NOMO-1 (cell line): ENCODE measurements at regions not wholly inside any gene's neighbourhood (a gene's known extent, or its start where the extent isn't known, plus 50 kb on each side); places are given as distances from the start of the nearest gene placed in this dataset.
A peak's percentile ranks its signal among the peaks of the same experiment; 100 is the strongest.
"Not testable (repeated sequence)": the region's sequence is repeated elsewhere in the genome, so short reads cannot be mapped to it uniquely, and the experiment has no call there.

Experiments used
- DNase-seq, 2 experiments: peaks; one replicate each; lab custom pipeline; 2025; ENCODE audit not compliant: unreplicated experiment in 2 of 2; lab: John Stamatoyannopoulos, UW

DNA sequence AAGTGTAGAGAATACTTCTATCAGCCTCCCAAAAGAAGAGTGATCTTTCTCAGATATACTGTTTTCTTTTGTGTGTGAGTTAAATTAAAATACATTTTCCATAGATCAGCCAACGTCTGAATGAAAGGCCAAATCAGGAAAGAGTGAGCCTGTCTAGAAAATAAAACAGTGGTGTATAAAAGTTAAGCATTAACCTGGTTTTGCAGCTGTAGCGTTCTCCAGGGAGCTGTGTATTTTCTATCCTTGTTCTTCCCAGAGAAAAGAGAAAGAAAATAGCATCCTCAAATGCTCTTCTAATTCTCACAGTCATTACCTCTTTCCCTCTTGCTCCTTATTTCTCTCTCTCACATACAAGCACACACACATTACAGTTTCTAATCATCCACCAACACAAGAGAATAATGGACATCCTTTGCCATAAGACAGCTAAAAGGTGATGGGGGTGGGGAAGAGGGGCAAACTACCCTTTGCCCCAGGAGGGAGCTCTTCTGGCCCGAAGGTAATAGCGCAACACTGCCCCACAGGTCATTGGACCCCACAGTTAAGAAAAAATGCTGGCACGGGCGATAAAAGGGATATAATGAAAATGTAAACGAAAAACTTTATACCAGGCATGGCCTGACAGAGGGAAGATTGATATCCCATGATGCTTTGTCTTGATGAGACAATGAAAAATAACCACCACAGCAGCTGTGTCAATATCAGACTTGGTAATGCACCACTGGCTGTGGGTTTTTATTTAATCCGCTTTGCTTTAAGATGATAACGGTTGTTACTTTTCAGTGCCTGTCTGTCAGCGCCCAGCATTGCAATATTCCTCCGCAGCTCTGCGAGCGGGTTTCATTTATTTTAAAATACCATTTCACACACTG, 150.3 kb downstream of the NUF2 start:
- DNase-seq: no peak

DNA sequence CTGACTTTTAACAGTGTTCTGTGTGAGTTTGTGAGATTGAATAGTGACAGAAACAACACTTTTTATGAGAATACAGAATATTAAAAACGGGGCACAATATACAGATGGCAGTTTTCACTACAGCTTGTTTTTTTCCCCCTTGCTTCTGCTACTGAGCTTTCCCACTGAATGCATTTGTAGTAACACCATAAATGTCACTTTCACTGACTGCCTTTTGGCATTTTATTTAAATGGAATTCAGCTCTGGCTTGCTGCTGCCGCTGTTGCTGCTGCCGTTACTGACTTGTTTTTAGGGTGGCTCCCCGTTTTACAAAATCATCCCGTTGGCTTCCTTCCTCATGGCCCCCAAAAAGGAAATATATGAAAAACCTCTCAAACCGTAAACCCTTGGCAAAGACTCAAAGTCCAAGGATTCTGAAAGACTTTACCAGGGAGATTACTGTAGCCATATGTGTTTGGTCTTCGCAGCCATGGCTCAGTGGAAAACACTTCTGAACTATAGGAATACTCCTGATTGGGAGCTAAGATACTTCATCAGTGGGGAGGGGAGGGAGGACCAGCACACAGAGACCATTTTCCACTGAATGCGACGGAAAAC, 151.0 kb downstream of the NUF2 start:
- no peak for DNase-seq

DNA sequence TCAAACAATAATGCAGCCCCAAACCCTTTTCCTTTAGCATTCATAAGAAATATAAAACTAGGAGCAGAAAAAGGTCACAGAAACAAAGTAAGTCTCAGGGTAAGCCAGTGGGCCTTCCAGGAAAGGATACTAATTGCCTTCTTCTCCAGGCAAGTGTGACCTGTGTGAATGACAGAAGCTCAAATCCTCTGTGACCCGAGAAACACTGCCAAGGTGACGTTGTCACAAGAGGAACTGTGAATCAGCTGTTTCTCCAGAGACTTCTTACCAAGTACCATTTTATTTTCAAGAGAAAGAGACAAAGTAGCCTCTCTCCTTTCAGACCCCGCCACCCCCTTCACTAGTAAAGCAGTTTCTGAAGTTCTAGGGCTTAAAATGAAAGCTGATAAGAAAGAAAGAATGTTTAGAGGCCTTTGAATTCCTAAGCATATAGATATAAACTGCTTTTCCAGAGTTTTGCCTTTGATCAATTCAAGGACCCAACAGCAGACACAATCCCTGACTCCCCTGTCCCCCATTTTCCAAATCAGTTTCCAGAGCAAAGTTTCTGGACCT, 155.6 kb downstream of the NUF2 start:
- no peak for DNase-seq

DNA sequence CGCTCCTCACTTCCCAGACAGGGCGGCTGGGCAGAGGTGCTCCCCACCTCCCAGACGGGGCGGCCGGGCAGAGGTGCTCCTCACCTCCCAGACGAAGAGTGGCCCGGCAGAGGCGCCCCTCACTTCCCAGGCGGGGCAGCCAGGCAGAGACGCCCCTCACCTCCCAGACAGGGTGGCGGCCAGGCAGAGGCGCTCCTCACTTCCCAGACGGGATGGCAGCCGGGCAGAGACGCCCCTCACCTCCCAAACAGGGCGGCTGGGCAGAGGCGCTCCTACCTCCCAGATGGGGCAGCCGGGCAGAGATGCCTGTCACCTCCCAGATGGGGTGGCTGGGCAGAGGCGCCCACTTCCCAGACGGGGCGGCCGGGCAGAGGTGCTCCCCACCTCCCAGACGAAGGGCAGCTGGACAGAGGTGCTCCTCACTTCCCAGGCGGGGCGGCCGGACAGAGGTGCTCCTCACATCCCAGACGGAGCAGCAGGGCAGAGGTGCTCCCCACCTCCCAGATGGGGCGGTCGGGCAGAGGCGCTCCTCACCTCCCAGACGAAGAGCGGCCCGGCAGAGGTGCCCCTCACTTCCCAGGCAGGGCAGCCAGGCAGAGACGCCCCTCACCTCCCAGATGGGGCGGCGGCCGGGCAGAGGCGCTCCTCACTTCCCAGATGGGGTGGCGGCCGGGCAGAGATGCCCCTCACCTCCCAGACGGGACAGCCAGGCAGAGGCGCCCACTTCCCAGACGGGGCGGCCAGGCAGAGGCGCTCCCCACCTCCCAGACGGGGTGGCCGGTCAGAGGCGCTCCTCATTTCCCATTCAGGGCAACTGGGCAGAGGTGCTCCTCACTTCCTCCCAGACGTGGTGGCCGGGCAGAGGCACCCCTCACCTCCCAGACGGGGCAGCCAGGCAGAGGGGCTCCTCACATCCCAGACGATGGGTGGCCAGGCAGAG, 176.9 kb downstream of the NUF2 start:
- not testable (repeated sequence) for DNase-seq

DNA sequence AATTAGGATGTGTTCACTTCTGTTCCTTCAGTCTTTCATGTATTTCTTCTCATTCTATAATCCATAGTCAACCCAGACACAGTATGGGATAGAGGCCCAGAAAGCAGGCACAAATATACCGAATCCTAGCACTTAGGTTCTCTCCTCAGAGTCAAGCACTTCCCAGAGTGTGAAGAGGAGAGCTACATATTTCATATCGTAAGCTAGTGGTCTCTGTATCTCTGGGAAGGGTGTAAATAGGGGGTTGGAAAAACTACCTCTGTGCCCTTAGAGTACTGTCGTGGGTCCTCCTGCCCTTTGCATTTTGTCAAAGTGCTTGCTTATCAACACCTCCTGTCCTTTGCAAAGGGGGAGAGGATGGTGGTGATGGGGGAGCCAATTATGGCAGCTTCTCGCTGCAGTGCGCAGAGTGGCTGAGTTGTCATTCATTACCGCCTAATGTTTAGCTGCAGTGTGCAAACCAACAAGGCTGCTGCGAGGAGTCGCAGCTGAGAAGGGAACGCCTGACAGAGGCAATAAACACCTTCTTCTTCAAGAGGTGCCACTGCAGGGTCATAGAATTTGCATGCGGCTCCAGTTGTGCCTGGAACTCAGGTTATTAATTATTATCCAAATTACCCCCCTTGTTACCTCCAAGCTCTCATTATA, 182.7 kb downstream of the NUF2 start:
- DNase-seq: no peak

DNA sequence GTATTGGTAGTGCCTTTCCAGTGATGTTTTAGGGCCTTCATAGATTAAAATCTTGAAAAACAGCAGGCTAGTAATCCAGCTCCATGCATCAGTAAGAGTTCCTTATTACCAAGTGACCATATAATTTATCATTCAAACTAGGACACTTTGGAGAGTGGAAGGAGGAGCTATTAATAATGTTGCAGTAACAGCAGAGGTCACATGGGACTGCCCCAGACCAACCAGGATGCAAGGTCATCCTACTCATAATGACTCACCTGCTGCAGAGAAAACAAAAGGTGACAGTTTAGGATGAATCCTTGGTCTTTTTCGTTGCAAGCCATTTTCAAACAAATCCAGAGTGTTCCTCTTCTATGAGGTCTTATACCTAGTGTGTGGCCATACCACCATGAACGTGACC, 187.4 kb downstream of the NUF2 start:
- no peak for DNase-seq

DNA sequence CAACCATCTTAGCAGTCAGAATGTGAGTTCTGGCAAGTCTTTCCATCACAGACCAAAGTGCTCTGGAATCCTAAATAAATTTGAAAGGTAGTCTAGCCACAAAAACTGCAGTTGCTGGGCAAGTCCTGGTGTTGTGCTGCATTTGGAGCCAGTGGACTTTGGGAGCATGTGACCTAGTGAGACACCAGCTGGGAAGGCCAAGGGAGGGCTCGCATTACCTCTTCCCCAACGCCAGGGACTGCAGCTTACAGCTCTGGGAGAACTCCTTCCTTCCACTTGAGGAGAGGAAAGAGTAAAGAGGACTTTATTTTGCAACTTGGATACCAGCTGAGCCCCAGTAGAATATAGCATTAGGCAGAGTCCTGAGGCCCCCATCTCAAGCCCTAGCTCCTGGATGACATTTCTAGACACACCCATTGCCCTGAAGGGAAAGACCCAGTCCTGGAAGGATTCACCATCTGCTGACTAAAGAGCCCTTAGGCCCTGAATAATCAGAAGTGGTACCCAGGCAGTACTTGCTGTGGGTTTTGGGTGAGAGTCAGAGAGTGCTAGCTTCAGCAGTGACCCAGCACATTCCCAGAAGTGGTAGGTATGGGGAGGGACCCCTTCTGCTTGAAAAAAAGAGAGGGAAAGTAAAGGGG, 190.7 kb downstream of the NUF2 start:
- DNase-seq: no peak

DNA sequence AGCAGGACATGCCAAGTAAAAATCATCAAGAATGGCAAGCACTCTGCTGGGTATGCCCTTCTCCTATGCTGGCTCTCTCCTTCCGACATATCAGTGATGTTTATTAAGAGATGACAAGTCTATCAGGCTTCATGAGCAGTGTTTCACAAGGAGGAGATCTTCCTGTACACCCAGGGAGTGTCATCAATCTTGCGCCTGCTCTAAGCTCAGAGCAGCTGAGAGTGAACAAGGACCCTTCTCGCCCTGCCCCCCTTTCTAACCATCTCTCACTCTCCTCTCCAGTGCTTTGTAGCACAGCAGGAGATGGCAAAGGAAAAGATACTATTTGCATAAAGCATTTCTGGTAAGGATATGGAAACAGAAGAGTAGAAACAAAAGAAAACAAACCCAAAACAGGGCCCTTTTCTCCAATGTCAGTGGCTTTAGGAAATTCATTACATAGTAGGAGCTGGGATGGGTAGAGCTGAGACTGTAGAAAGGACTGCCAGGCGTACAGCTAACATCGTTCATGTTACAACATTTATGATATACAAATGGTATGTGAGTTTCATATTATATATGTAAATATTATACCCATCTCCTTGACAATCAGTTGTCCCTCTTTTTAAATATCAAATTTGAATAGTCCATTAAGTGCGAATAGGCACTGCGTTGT, 201.7 kb downstream of the NUF2 start:
- DNase-seq: no peak

DNA sequence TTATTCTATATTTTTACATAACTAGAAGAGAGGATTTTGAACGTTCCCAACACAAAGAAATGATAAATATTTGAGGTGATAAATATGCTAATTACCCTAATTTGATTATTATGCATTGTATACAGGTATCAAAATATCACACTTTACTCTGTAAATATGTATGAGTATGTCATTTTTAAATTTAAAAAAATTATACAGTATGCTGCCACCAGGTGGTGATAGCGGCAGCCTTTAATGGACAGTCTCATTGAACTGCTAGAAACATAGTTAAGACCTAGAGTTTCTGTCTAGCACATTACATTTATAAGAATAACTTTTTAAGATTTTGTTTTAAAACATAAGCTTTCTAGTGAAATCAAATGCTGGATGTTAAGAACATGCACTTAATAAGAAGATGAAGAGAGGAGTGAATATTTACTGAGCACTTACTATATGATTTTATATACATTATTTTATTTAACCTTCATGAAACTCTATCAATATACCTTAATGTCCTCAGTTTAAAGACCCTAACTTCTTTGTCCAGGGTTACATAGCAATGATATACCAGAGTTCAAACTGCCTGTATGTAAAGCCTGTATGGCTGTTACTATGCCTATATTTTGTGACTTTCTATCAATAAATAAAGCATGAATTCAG, 207.1 kb downstream of the NUF2 start:
- peak in 1 of 2 experiments; percentile 0 for DNase-seq

DNA sequence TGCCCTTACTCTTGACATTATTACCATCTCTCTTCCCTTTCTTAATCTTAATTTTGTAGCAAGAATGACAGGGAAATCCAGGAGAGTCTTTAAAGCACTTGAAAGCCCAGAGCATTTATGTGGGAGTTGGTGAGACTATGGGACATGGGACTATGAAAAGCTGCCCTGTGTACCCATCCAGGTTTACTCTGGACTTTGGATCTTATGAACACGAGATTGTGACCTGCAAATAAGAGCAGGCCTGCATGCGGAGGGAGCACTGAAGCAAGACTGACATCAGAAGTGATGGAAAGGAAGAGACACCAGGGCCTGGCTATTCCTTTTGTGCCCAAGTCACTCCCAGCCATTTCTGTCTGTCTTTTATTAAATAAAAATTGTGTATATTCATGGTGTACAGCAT, 209.6 kb downstream of the NUF2 start:
- no peak for DNase-seq

DNA sequence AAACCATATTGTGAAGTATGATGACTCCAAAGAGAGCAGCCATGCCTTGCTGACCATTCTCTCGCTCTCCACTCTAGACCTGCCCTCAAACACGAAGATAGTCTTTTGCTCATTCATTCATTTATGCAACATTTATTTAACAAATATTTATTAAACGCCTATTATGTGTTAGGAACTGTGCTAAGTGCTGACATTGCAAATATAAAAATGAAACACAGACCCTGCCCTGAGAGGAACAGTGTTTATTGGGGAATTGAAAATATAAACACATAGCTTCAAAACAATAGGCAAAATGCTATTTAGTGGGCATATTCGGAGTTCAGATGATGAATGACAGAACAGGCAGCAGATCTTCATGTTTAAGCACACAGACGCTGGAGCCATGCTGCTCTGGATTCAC, 213.6 kb downstream of the NUF2 start:
- DNase-seq: no peak

DNA sequence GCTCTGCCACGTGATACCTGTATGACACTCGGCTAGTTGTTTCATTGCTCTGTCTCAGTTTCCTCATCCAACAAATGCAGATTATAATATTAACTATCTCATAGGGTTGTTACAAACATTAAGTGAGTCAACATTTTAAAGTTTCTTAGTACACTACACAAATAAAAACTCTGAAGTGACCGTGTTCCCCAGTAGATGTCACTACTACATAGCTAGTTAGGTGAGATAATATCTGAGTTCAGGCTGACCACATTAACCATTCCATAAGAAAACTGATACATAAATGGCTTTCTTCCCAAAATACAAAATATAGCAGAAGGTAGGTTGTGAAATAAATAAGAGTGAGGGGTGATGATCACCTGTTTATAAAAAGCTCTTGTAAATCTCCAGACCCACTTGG, 214.1 kb downstream of the NUF2 start:
- no peak for DNase-seq

DNA sequence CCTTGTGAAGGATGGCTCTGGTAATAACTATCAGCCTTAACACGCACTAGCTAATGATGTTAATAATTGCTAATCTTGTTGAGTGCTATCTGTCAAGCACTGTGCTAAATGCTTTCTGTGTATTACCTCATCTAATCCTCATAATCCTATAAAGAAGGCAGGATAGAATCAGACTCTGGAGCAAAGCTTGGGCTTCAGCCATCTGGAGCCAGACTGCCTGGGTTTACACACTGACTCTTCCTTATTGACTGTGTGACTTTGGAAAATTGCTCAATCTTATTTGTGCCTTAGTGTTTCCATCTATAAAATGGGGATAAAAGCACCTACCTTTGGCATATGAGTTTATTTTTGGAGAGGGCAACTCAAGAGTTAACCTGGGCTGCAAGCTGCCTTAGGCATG, 216.1 kb downstream of the NUF2 start:
- no peak for DNase-seq

DNA sequence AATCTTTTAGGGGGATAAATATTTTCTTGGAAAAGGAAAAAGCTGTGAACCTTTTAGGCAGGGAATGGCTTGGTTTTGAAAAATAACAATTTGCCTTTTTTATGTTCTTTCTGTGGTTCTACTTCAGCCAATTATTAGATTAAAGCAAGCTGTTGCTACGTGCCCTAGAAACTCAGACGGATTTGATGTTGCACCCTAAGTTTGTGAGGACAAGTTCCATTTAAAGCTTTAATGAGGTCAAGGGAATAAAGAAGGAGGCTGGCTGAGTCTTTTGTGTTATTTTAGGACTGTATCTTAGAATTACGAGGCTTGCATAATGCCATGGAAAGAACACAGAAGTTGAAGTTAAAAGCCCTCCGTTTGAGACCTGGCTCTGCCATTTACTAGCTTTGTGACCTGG, 216.9 kb downstream of the NUF2 start:
- DNase-seq: no peak

DNA sequence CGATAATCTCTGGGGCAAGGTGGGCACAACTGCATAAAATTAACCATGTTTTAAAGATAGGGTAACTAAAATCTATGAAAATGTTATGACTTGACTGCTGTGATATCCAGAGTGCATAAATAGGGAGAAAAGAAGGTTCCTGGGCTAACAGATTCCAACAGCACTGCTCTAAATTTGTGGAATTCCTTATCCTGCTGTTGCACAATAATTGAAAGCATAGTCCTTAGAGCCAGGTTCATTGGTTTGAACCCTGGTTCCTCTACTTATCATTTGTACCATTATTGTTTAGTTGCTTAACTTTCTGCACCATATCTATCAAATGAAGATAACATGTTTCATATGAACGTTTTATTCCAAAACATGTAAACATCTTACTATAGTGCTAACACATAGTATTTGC, 219.0 kb downstream of the NUF2 start:
- DNase-seq: no peak

DNA sequence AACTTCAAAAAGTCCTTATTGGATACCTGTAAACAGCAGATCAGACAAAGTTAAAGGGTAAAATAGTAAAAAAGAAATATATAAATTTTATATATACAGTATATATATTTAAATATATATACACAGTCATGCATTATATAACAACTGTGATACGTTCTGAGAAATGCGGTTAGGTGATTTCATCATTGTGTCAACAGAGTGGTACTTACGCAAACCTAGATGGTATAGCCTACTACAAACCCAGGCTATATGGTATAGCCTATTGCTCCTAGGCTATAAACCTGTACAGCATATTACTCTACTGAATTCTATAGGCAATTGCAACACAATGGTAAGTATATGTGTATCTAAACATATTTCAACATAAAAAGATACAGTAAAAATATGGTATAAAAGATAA, 222.7 kb downstream of the NUF2 start:
- DNase-seq: peak in 1 of 2 experiments; percentile 3

DNA sequence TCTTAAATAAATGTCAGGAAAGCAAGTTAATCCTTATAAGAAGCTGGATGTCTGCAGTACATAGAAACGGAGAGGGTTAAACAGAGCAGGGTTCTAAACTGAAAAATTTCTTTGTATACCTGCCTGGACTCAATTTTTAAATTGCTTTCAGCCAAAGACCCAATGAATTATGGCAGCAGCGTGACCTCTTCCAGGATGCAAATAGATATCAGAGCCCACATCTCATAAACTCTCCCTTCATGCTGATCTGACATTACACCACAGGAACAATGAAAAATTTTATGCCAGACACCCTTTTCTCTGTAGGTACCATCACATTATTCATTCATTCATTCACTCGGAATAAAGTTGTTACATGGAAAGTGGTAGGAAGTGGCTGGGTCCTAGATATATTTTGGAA, 236.4 kb downstream of the NUF2 start:
- no peak for DNase-seq

DNA sequence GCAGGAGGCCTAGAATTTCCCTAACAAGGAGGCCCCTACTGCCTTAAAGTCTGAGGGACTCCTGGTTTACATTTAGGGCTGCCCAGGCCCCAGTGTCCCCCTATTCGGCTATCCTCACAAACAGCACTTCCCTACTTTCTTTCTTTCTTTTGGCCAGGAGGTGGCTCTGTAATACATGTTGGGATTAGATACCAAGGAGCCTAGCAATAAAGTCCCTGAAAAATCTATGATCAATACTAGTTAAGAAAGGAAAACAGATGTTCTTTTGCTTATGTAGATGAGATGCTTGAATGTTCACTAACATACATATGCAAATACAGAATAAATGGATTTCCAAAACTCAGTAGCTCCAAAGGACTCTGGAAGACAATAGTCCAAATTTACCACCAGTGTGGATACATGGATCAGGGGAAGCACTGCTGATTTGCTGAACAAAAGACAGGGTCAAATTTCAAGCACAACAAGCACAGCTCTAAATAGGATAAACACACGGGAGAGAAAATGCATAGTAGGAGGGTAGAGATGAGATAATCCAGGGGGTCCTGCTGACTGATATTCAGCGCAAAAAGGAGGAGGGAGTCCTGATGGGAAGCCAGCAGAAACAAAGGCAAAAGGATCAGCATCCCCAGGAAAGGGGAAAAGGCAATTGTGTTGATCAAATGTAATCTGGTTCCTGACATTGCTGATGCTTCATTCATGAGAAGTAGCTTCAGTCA, 240.0 kb downstream of the NUF2 start:
- DNase-seq: no peak
